Activated B cell treated with CpG ODN at 0.5 μM for 24 hours (primary cell): ENCODE measurements at regions not wholly inside any gene's neighbourhood (a gene's known extent, or its start where the extent isn't known, plus 50 kb on each side); places are given as distances from the start of the nearest gene placed in this dataset.
"Not testable (repeated sequence)": the region's sequence is repeated elsewhere in the genome, so short reads cannot be mapped to it uniquely, and the experiment has no call there.

Source experiments
- ATAC-seq: fragments of 200-7000 bp; cut with Tn5 transposase; one replicate; pipeline ENCODE4 v1.10.0; 2021; ENCODE audit warnings: low read depth, mild to moderate bottlenecking, moderate library complexity
- CTCF ChIA-PET: fragments of 350-600 bp; sonication (Branson Sonifier 250); formaldehyde crosslinking; loops from one replicate; lab custom pipeline; 2021; ENCODE audit warnings: antibody characterized with exemption; lab: Charles Lee
- POLR2A ChIA-PET: fragments of 350-600 bp; sonication (Branson Sonifier 250); formaldehyde crosslinking; loops from one replicate; lab custom pipeline; 2021; ENCODE audit warnings: antibody characterized with exemption; lab: Charles Lee
- DNase-seq: peaks from one replicate; pipeline ENCODE4 v3.0.0; 2022
- H3K27ac Mint-ChIP-seq: one replicate; pipeline ENCODE4 v1.8.0; 2020; ENCODE audit warnings: mixed read lengths
- H3K27me3 Mint-ChIP-seq: one replicate; pipeline ENCODE4 v1.8.0; 2021; ENCODE audit warnings: mixed read lengths
- H3K36me3 Mint-ChIP-seq: one replicate; pipeline ENCODE4 v1.8.0; 2021; ENCODE audit warnings: low read depth, mixed read lengths
- H3K4me1 Mint-ChIP-seq: one replicate; pipeline ENCODE4 v1.8.0; 2021; ENCODE audit warnings: mixed read lengths
- H3K4me3 Mint-ChIP-seq: one replicate; pipeline ENCODE4 v1.8.0; 2020; ENCODE audit warnings: mild to moderate bottlenecking, mixed read lengths
- H3K9me3 Mint-ChIP-seq: one replicate; pipeline ENCODE4 v1.8.0; 2020; ENCODE audit warnings: mixed read lengths
- CTCF ChIP-seq: fragments of 200-600 bp; IDR thresholded peaks from one replicate; pipeline ENCODE4 v1.8.0; 2022; ENCODE audit warnings: antibody characterized with exemption, mild to moderate bottlenecking
- intact Hi-C: fragments of 100-400 bp; cut with micrococcal nuclease; formaldehyde crosslinking; loops from one replicate; pipeline ENCODE4 v1.15.1; 2024

DNA sequence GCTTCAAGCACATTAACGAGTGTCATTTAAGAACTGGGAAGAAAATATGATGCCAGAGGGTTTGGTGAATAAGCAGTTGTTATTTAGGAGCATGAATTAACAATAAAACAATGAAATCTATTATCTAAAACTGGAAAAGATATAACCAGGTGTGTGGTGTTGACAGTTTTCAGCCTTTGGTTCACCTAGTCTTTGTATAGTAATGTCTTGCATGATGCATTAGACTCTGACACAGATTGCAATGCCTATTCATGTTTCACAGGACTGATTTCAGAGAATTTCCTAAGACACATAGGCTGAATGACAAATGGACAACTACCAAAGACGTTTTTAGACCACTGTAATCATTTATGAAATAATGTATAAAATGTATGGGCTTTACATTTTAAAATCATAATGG is 135.1 kb upstream of the CAV2 start:
- POLR2A ChIA-PET = no interaction called here
- DNase-seq = no peak
- CTCF ChIA-PET = no interaction called here
- Mint-ChIP-seq H3K4me1 (no peaks in the 10 kb centered on the region), H3K4me3 (no peak overlapping the region), H3K27me3 (peaks cover 4% of the 10 kb centered on the region), H3K36me3 (no peaks in the 10 kb centered on the region), H3K27ac (no peak overlapping the region), H3K9me3 (no peaks in the 10 kb centered on the region)
- no peak for TF ChIP-seq CTCF
- intact Hi-C loops = no loop called here
- ATAC-seq = no peak

DNA sequence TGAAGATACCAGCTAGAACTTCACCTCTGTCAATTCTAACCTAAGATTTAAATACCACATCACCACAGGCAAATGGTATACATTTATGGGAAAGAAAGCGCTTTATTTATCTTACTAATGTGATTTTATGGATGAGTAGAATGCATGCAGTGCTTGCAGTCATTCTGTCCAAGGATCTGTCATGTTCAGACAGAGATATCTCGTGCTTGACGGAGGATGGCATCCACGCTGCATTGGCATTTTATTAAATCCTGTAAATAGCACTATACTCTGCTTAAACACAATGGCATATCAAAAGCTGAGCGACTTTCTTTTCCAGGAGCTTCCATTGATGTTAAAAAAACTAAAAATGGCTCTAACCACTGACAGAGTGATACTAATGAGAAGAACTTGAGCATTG is 133.7 kb upstream of the CAV2 start:
- no peak for ATAC-seq
- H3K4me1 Mint-ChIP-seq = no peaks in the 10 kb centered on the region
- H3K27me3 Mint-ChIP-seq = peaks cover 4% of the 10 kb centered on the region
- H3K4me3 Mint-ChIP-seq = no peak overlapping the region
- ChIA-PET CTCF (no interaction called here), POLR2A (no interaction called here)
- intact Hi-C loops = no loop called here
- H3K36me3 Mint-ChIP-seq = no peaks in the 10 kb centered on the region
- no peak overlapping the region for H3K27ac Mint-ChIP-seq
- no peak for TF ChIP-seq CTCF
- H3K9me3 Mint-ChIP-seq = no peaks in the 10 kb centered on the region
- no peak for DNase-seq

DNA sequence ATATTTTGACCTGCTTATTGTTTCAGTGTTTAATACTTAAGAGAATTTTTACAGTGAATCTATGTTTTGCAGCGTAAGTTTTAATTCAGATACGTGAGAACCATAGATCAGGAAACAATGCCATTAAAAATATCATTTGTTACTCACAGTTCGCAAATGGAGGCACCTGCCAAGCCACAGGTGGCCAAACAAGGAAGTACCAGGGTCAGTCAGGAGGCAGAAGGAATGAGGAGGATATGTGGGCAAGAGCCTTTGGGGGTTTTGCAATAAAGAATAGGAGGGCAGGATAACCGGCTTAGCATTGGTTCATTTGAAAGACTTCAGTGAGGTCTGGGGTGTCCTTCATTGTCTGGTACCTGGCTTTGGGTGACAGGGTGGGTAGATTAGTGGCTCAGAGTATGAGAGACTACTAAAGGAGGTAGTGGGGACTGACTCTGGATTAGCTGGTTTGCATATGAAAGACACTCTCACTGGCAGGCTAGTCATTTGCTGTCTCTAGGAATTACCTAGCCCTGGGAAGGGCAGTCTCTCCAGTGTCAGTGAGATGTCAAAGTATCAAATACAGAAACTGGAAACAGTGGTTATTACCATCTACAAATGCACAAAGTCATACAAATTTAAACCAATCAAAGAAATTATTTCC is 132.2 kb upstream of the CAV2 start:
- peaks cover 8% of the 10 kb centered on the region for H3K27me3 Mint-ChIP-seq
- TF ChIP-seq CTCF = no peak
- H3K27ac Mint-ChIP-seq = no peak overlapping the region
- no peaks in the 10 kb centered on the region for H3K9me3 Mint-ChIP-seq
- CTCF ChIA-PET = no interaction called here
- no peak overlapping the region for H3K4me3 Mint-ChIP-seq
- no peaks in the 10 kb centered on the region for H3K36me3 Mint-ChIP-seq
- ATAC-seq (no peak), DNase-seq (no peak)
- no peaks in the 10 kb centered on the region for H3K4me1 Mint-ChIP-seq
- POLR2A ChIA-PET = no interaction called here
- intact Hi-C loops = no loop called here

DNA sequence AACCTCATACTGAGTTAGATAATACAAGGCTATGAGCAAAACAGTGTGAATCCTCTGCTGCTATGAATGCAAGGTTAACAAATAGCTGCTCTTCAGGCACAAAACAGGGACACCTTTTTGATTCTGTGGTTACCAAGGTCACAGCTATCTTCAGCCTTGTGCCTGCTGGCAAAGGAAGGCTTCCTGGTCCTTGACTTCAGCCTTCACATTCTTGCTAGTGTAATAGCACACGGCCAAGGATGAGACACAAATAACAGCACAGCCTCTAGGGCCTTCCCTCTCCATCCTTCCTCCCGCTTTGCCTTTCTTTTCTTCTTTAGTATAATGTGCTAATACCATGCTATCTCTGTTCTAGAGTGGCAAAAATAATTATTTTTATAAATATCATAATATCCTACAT is 130.6 kb upstream of the CAV2 start:
- no peak for TF ChIP-seq CTCF
- CTCF ChIA-PET = no interaction called here

GRCh38 chr7:116371536-116371935 is 128.0 kb upstream of the CAV2 start:
- H3K9me3 Mint-ChIP-seq, H3K36me3 Mint-ChIP-seq, POLR2A ChIA-PET, ATAC-seq, CTCF ChIA-PET, H3K27me3 Mint-ChIP-seq, H3K4me3 Mint-ChIP-seq, DNase-seq, intact Hi-C loops, H3K4me1 Mint-ChIP-seq, H3K27ac Mint-ChIP-seq: not testable (repeated sequence)

More for the DNA sequence above, 130.6 kb upstream of the CAV2 start:
- DNase-seq = no peak
- no peaks in the 10 kb centered on the region for H3K4me1 Mint-ChIP-seq
- ATAC-seq = no peak
- POLR2A ChIA-PET = no interaction called here
- peaks cover 8% of the 10 kb centered on the region for H3K27me3 Mint-ChIP-seq
- H3K36me3 Mint-ChIP-seq = no peaks in the 10 kb centered on the region
- no peak overlapping the region for H3K4me3 Mint-ChIP-seq
- no peaks in the 10 kb centered on the region for H3K9me3 Mint-ChIP-seq
- no peak overlapping the region for H3K27ac Mint-ChIP-seq
- intact Hi-C loops = no loop called here

DNA sequence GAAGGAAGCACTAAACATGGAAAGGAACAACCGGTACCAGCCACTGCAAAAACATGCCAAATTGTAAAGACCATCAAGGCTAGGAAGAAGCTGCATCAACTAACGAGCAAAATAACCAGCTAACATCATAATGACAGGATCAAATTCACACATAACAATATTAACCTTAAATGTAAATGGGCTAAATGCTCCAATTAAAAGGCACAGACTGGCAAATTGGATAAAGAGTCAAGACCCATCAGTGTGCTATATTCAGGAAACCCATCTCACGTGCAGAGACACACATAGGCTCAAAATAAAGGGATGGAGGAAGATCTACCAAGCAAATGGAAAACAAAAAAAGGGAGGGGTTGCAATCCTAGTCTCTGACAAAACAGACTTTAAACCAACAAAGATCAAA is 126.3 kb upstream of the CAV2 start:
- H3K27me3 Mint-ChIP-seq, DNase-seq, intact Hi-C loops, H3K9me3 Mint-ChIP-seq, CTCF ChIA-PET, H3K27ac Mint-ChIP-seq, H3K4me3 Mint-ChIP-seq, H3K4me1 Mint-ChIP-seq, ATAC-seq, POLR2A ChIA-PET, H3K36me3 Mint-ChIP-seq: not testable (repeated sequence)
